SH-SY5Y (cell line): ENCODE measurements at regions not wholly inside any gene's neighbourhood (a gene's known extent, or its start where the extent isn't known, plus 50 kb on each side); places are given as distances from the start of the nearest gene placed in this dataset.

Experiments used
- GATA2 ChIP-seq: IDR thresholded peaks from 2 replicates; pipeline ENCODE4 v1.6.1; 2011; ENCODE audit warnings: mild to moderate bottlenecking, low read depth, low read length
- GATA3 ChIP-seq: IDR thresholded peaks from 2 replicates; pipeline ENCODE4 v1.6.1; 2011; ENCODE audit warnings: low read depth, mild to moderate bottlenecking, low read length, moderate library complexity

DNA sequence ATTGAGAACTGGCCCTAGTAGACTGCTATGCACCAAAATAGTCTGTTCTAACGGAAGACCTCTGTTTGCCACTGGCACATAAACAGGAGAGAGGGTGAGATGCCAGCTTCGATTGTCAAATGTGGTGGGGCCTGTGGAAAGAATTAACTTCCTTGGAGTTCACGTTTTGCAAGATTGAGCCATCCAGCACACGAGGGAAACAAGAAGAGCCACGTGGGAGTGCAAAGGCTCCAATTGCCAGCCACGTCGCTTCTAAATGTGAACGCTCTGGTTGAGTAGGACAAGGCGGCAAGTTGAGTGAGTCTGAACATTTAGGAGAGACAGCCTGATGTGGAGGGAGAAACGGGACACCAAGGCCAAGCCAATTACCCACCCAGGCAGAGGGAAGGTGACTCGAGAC is 409.1 kb downstream of the FGF9 start:
- no peak for TF ChIP-seq GATA2
- no peak for TF ChIP-seq GATA3
